H1 (cell line): ENCODE measurements at regions not wholly inside any gene's neighbourhood (a gene's known extent, or its start where the extent isn't known, plus 50 kb on each side); places are given as distances from the start of the nearest gene placed in this dataset.

Experiments
- CTCF ChIA-PET: fragments of 300-600 bp; sonication (Branson Sonifier 250); formaldehyde crosslinking; loops from one replicate; lab custom pipeline; 2021; ENCODE audit not compliant: partially characterized antibody; lab: Charles Lee
- POLR2A ChIA-PET: fragments of 300-600 bp; sonication (Branson Sonifier 250); formaldehyde crosslinking; loops from one replicate; lab custom pipeline; 2021; ENCODE audit warnings: inconsistent platforms; ENCODE audit not compliant: partially characterized antibody; lab: Charles Lee
- DNase-seq, 2 experiments: peaks; one replicate each; pipeline versions ENCODE4 v3.0.0 to v3.0.0-alpha.2; 2010 to 2022; ENCODE audit warnings: low spot score in 2 of 2, low read depth in 1 of 2, mixed read lengths in 1 of 2
- FAIRE-seq: peaks from 2 replicates; lab custom pipeline; 2011; peaks lifted over from hg19 to GRCh38; lab: Jason Lieb, UNC
- H2AFZ ChIP-seq: 2 replicates; pipeline ENCODE4 v1.8.1; 2012; ENCODE audit warnings: low read length, inconsistent platforms
- H2AK5ac ChIP-seq: 2 replicates; pipeline ENCODE4 v1.6.1; 2013; ENCODE audit warnings: low read depth, low read length
- H2BK120ac ChIP-seq: replicated peaks from 2 replicates; pipeline ENCODE3; 2013; ENCODE audit warnings: low read depth, low read length, inconsistent platforms
- H2BK12ac ChIP-seq: 2 replicates; pipeline ENCODE4 v1.6.1; 2013; ENCODE audit warnings: low read depth, low read length
- H2BK15ac ChIP-seq: 2 replicates; pipeline ENCODE4 v1.6.1; 2013; ENCODE audit warnings: low read length
- H2BK20ac ChIP-seq: 2 replicates; pipeline ENCODE4 v1.6.1; 2013; ENCODE audit warnings: low read length
- H2BK5ac ChIP-seq: 2 replicates; pipeline ENCODE4 v1.6.1; 2013; ENCODE audit warnings: low read depth, low read length
- H3K14ac ChIP-seq: 2 replicates; pipeline ENCODE4 v1.6.1; 2013; ENCODE audit warnings: inconsistent platforms; ENCODE audit not compliant: insufficient read length
- H3K18ac ChIP-seq: 2 replicates; pipeline ENCODE4 v1.6.1; 2013; ENCODE audit warnings: low read length; ENCODE audit errors: extremely low read depth
- H3K23ac ChIP-seq: 2 replicates; pipeline ENCODE4 v1.6.1; 2013; ENCODE audit warnings: inconsistent platforms; ENCODE audit not compliant: insufficient read length
- H3K23me2 ChIP-seq: 2 replicates; pipeline ENCODE4 v1.6.1; 2013; ENCODE audit warnings: low read depth, low read length
- H3K27ac ChIP-seq: 2 replicates; pipeline ENCODE4 v1.6.1; 2011; ENCODE audit warnings: low read depth, low read length, inconsistent platforms
- H3K27me3 ChIP-seq, 4 experiments: replicated peaks in 1 of 4; 1 replicate in 1 of 4; 2 replicates in 3 of 4; pipeline versions ENCODE4 v1.6.1 to v1.8.1; 2011 to 2013; ENCODE audit warnings: low read length in 3 of 4, mild to moderate bottlenecking in 3 of 4, inconsistent platforms in 2 of 4, mixed read lengths in 2 of 4, moderate library complexity in 1 of 4; ENCODE audit not compliant: control insufficient read depth in 3 of 4, insufficient read depth in 3 of 4; ENCODE audit errors: extremely low read depth in 1 of 4
- H3K36me3 ChIP-seq, 4 experiments: 2 replicates each; pipeline versions ENCODE4 v1.6.1 to v1.8.1; 2011 to 2013; ENCODE audit warnings: mild to moderate bottlenecking in 4 of 4, low read length in 3 of 4, moderate library complexity in 2 of 4, control low read depth in 1 of 4, inconsistent platforms in 1 of 4; ENCODE audit not compliant: insufficient read depth in 4 of 4, control insufficient read depth in 2 of 4
- H3K4ac ChIP-seq: replicated peaks from 2 replicates; pipeline ENCODE3; 2013; ENCODE audit warnings: low read length, low read depth, mixed read lengths, inconsistent platforms; ENCODE audit not compliant: insufficient read length
- H3K4me1 ChIP-seq, 4 experiments: replicated peaks in 1 of 4; 1 replicate in 1 of 4; 2 replicates in 3 of 4; pipeline versions ENCODE4 v1.6.1 to v1.8.1; 2011 to 2013; ENCODE audit warnings: low read length in 3 of 4, inconsistent platforms in 2 of 4, mixed read lengths in 1 of 4; ENCODE audit not compliant: insufficient read depth in 4 of 4, control insufficient read depth in 3 of 4
- H3K4me2 ChIP-seq, 2 experiments: 2 replicates each; pipeline versions ENCODE4 v1.6.1 to v1.8.1; 2011 to 2013; ENCODE audit warnings: low read depth in 2 of 2, low read length in 2 of 2, control low read depth in 1 of 2, inconsistent platforms in 1 of 2, mild to moderate bottlenecking in 1 of 2; ENCODE audit not compliant: insufficient read depth in 1 of 2
- H3K4me3 ChIP-seq, 4 experiments: fragments of 200-600, 300-600 bp in 1 of 4; sonication (generic), shearing (Covaris generic), sonication (Bioruptor Twin) in 1 of 4; 2 replicates each; pipeline versions ENCODE4 v1.5.1 to v1.8.1; 2011 to 2016; ENCODE audit warnings: low read length in 4 of 4, low read depth in 3 of 4, control low read depth in 2 of 4, inconsistent platforms in 2 of 4, mild to moderate bottlenecking in 2 of 4, mixed read lengths in 1 of 4, moderate library complexity in 1 of 4; ENCODE audit not compliant: insufficient read depth in 2 of 4; ENCODE audit errors: extremely low read depth in 1 of 4
- H3K56ac ChIP-seq: replicated peaks from 2 replicates; pipeline ENCODE3; 2013; ENCODE audit warnings: low read depth, mild to moderate bottlenecking, mixed read lengths, low read length, inconsistent platforms; ENCODE audit not compliant: insufficient read length
- H3K79me1 ChIP-seq: 2 replicates; pipeline ENCODE4 v1.6.1; 2013; ENCODE audit warnings: low read depth, low read length, control low read depth
- H3K79me2 ChIP-seq, 2 experiments: 2 replicates each; pipeline versions ENCODE4 v1.6.1 to v1.8.1; 2012 to 2013; ENCODE audit warnings: low read length in 2 of 2, mild to moderate bottlenecking in 2 of 2, inconsistent platforms in 1 of 2; ENCODE audit not compliant: insufficient read depth in 2 of 2, control insufficient read depth in 1 of 2
- H3K9ac ChIP-seq, 4 experiments: replicated peaks in 1 of 4; 1 replicate in 1 of 4; 2 replicates in 3 of 4; pipeline versions ENCODE4 v1.6.1 to v1.8.1; 2011 to 2013; ENCODE audit warnings: low read depth in 3 of 4, low read length in 3 of 4, control low read depth in 2 of 4, mild to moderate bottlenecking in 2 of 4, moderate library complexity in 2 of 4, inconsistent platforms in 1 of 4; ENCODE audit errors: extremely low read depth in 1 of 4
- H3K9me3 ChIP-seq, 2 experiments: 2 replicates each; pipeline versions ENCODE4 v1.6.1 to v1.8.1; 2012 to 2013; ENCODE audit warnings: mild to moderate bottlenecking in 2 of 2, moderate library complexity in 2 of 2, control low read depth in 1 of 2, inconsistent platforms in 1 of 2, low read depth in 1 of 2, low read length in 1 of 2, mixed read lengths in 1 of 2; ENCODE audit not compliant: insufficient read depth in 2 of 2
- H4K20me1 ChIP-seq, 2 experiments: replicated peaks in 1 of 2; 2 replicates each; pipeline versions ENCODE3 to v1.8.1; 2011 to 2013; ENCODE audit warnings: inconsistent platforms in 2 of 2, low read length in 2 of 2, mild to moderate bottlenecking in 1 of 2; ENCODE audit not compliant: insufficient read depth in 2 of 2, control insufficient read depth in 1 of 2
- H4K5ac ChIP-seq: 2 replicates; pipeline ENCODE4 v1.6.1; 2013; ENCODE audit warnings: low read length, low read depth, mixed read lengths, inconsistent platforms; ENCODE audit not compliant: insufficient read length
- H4K8ac ChIP-seq: 2 replicates; pipeline ENCODE4 v1.8.0; 2013; ENCODE audit warnings: mild to moderate bottlenecking, moderate library complexity, low read length, inconsistent platforms; ENCODE audit not compliant: insufficient read depth; ENCODE audit errors: extremely low read depth
- H4K91ac ChIP-seq: replicated peaks from 2 replicates; pipeline ENCODE3; 2013; ENCODE audit warnings: low read length, mixed read lengths, inconsistent platforms; ENCODE audit not compliant: insufficient read length
- EP300 ChIP-seq, 2 experiments: IDR thresholded peaks; 1 replicate in 1 of 2; 2 replicates in 1 of 2; pipeline ENCODE4 v1.6.1; 2011 to 2012; ENCODE audit warnings: low read depth in 2 of 2, low read length in 2 of 2, mild to moderate bottlenecking in 2 of 2, borderline replicate concordance in 1 of 2, inconsistent platforms in 1 of 2, moderate library complexity in 1 of 2
- JUN ChIP-seq: IDR thresholded peaks from 2 replicates; pipeline ENCODE4 v1.6.1; 2011; ENCODE audit warnings: low read depth, mild to moderate bottlenecking, improper control_type of control experiment, low read length
- JUND ChIP-seq: IDR thresholded peaks from 2 replicates; pipeline ENCODE4 v1.6.1; 2011; ENCODE audit warnings: mild to moderate bottlenecking, improper control_type of control experiment, low read length
- KDM4A ChIP-seq: IDR thresholded peaks from one replicate; pipeline ENCODE4 v1.7.1; 2012; ENCODE audit warnings: low read depth, mild to moderate bottlenecking, moderate library complexity, low read length, inconsistent platforms; ENCODE audit not compliant: severe bottlenecking
- RXRA ChIP-seq: IDR thresholded peaks from 2 replicates; pipeline ENCODE4 v1.6.1; 2011; ENCODE audit warnings: low read depth, mild to moderate bottlenecking, low read length, moderate library complexity; ENCODE audit not compliant: insufficient read depth
- SIN3A ChIP-seq, 2 experiments: IDR thresholded peaks in 1 of 2; conservative IDR thresholded peaks in 1 of 2; 2 replicates each; pipeline ENCODE4 v1.6.1; 2011 to 2012; ENCODE audit warnings: low read length in 2 of 2, improper control_type of control experiment in 1 of 2, low read depth in 1 of 2, mild to moderate bottlenecking in 1 of 2
- SIX5 ChIP-seq: IDR thresholded peaks from 2 replicates; pipeline ENCODE4 v1.6.1; 2011; ENCODE audit warnings: mild to moderate bottlenecking, low read depth, low read length
- TAF1 ChIP-seq: IDR thresholded peaks from 2 replicates; pipeline ENCODE4 v1.6.1; 2011; ENCODE audit warnings: mild to moderate bottlenecking, low read depth, low read length
- TCF12 ChIP-seq: IDR thresholded peaks from 2 replicates; pipeline ENCODE4 v1.6.1; 2011; ENCODE audit warnings: low read depth, mild to moderate bottlenecking, low read length
- WGBS, 2 experiments: shearing (Covaris generic) in 1 of 2; methylation state at CpG; one replicate each; pipeline versions ENCODE4 v1.1.6 to v1.1.7; 2013 to 2015; ENCODE audit warnings: low lambda C conversion rate in 2 of 2, mixed read lengths in 2 of 2, inconsistent platforms in 1 of 2, low coverage in 1 of 2, missing lambda C conversion rate in 1 of 2; ENCODE audit not compliant: insufficient replicate concordance in 2 of 2, insufficient coverage in 1 of 2, insufficient read length in 1 of 2; ENCODE audit errors: extremely low coverage in 1 of 2, missing lambda C conversion rate in 1 of 2; 5-methylcytosine and 5-hydroxymethylcytosine counted together
- TF ChIP-seq, protein P1 (sequence below), 3 experiments: IDR thresholded peaks; 1 replicate in 2 of 3; 2 replicates in 1 of 3; pipeline versions ENCODE4 v1.5.1 to v1.6.1; 2011; ENCODE audit warnings: low read length in 3 of 3, mild to moderate bottlenecking in 3 of 3, inconsistent platforms in 2 of 3, low read depth in 1 of 3, moderate library complexity in 1 of 3; ENCODE audit not compliant: insufficient read depth in 1 of 3; ENCODE audit errors: control extremely low read depth in 1 of 3

DNA sequence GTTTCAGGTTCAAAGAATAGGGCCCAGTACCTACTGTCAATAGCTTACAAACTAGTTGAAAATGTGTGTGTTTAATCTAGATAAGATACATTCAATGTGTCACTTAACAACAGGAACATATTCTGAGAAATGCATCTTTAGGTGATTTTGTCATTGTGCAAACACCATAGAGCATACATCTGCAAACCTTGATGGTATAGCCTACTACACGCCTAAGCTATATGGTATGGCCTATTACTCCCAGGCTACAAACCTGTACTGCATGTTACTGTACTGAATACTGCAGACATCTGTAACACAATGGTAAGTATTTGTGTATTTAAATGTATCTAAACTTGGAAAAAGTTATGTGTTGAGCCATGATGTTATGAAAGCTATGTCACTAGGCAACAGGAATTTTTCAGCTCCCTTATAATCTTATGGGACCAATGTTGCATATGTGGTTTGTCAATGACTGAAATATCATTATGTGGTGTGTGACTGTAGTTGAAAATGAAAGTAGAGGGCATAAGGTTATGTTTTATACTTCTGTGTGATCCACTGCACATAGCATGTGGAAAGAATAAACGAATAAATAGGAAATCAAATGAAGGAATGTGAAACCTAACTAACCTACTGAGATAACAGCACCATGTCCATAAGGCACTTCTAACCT lies 129.0 kb upstream of the CAMK1G start:
- Histone ChIP-seq H2BK5ac (no peak overlapping the region), H3K27me3 (peaks cover 0 to 1% (median 0%) of the 10 kb centered on the region in 4 experiments; a peak in 1 of 7 replicates), H3K79me2 (no peaks in the 10 kb centered on the region), H3K79me1 (no peaks in the 10 kb centered on the region), H2BK120ac (no peak overlapping the region), H4K5ac (no peak overlapping the region), H2BK12ac (no peak overlapping the region), H3K4ac (no peak overlapping the region), H2BK20ac (no peak overlapping the region), H2AFZ (no peak overlapping the region), H3K27ac (no peak overlapping the region), H4K8ac (no peak overlapping the region), H3K4me3 (no peak overlapping the region), H3K56ac (no peak overlapping the region), H2AK5ac (no peak overlapping the region), H3K23ac (no peak overlapping the region), H3K36me3 (no peaks in the 10 kb centered on the region), H2BK15ac (no peak overlapping the region), H4K91ac (no peak overlapping the region), H4K20me1 (no peaks in the 10 kb centered on the region), H3K4me2 (no peak overlapping the region), H3K4me1 (no peaks in the 10 kb centered on the region; a peak in 1 of 7 replicates), H3K18ac (0 out of 2 replicates have a peak overlapping the region, but pooled peaks have one; percentile 39), H3K9ac (no peak overlapping the region), H3K9me3 (peaks cover 2 to 4% of the 10 kb centered on the region in 2 experiments; a peak in 2 of 4 replicates), H3K14ac (no peak overlapping the region), H3K23me2 (no peaks in the 10 kb centered on the region)
- POLR2A ChIA-PET = interaction anchor here (1.1 kb wide), 1 partner anchor 10 kb away, joined by 4 read pairs; no protein-coding TSS in a partner anchor
- CTCF ChIA-PET = interaction anchor here (0.6 to 2.1 kb wide), 9 partner anchors 17 to 1640 kb away, joined by 3 to 8 read pairs (median 4); no protein-coding TSS in a partner anchor
- no peak for DNase-seq
- no peak for FAIRE-seq
- WGBS, 2 experiments = 84% methylated on average over 2 of the region's 2 CpGs; no CpG with 5 or more reads in 1 of the 2 experiments
- TF ChIP-seq KDM4A (no peak), SIX5 (no peak), EP300 (IDR thresholded peaks at IDR 0.05; ENCODE audit: borderline replicate concordance in 1 of 2, low read depth in 2 of 2, low read length in 2 of 2) (no peak), JUND (no peak), TCF12 (no peak), JUN (no peak), RXRA (no peak), SIN3A (conservative IDR thresholded peaks at IDR 0.05 in 1 of 2, IDR thresholded peaks at IDR 0.05 in 1 of 2; ENCODE audit: low read depth in 1 of 2, low read length in 2 of 2) (no peak), TAF1 (no peak)
- TF ChIP-seq, protein P1, sequence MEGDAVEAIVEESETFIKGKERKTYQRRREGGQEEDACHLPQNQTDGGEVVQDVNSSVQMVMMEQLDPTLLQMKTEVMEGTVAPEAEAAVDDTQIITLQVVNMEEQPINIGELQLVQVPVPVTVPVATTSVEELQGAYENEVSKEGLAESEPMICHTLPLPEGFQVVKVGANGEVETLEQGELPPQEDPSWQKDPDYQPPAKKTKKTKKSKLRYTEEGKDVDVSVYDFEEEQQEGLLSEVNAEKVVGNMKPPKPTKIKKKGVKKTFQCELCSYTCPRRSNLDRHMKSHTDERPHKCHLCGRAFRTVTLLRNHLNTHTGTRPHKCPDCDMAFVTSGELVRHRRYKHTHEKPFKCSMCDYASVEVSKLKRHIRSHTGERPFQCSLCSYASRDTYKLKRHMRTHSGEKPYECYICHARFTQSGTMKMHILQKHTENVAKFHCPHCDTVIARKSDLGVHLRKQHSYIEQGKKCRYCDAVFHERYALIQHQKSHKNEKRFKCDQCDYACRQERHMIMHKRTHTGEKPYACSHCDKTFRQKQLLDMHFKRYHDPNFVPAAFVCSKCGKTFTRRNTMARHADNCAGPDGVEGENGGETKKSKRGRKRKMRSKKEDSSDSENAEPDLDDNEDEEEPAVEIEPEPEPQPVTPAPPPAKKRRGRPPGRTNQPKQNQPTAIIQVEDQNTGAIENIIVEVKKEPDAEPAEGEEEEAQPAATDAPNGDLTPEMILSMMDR (IDR thresholded peaks at IDR 0.05; ENCODE audit: control extremely low read depth in 1 of 3, insufficient read depth in 1 of 3, low read depth in 1 of 3, low read length in 3 of 3) = no peak
